ENCODE measurements at regions not wholly inside any gene's neighbourhood (a gene's known extent, or its start where the extent isn't known, plus 50 kb on each side); places are given as distances from the start of the nearest gene placed in this dataset.
"Not testable (repeated sequence)": the region's sequence is repeated elsewhere in the genome, so short reads cannot be mapped to it uniquely, and the experiment has no call there.

DNA sequence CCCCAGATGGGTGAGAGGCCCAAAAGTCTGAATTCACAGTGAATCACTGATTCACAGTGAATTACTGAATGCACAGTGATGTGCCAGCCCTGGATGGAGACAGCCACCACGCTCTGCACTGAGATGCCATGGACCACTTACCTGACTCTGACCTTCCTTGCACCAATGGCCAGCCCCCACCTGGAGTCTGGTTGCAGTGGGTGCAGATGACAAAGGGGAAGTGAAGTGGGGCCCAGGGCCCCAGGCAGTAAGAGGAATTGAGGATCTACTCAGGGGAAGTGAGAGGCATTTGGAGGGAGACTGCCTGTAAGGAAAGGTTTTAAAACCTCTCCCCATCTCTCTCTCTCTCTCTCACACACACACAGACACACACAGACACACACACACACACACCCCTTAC is 412.1 kb downstream of the CYLC2 start:
- no peak for DNase-seq (ENCODE audit: low spot score)

- DNase-seq (ENCODE audit: low spot score) = no peak
These were observed 414.9 kb downstream of the CYLC2 start for GRCh38 chr9:103410059-103410458.

GRCh38 chr9:103427696-103428095 is 432.6 kb downstream of the CYLC2 start:
- no peak for DNase-seq (ENCODE audit: low spot score)

DNA sequence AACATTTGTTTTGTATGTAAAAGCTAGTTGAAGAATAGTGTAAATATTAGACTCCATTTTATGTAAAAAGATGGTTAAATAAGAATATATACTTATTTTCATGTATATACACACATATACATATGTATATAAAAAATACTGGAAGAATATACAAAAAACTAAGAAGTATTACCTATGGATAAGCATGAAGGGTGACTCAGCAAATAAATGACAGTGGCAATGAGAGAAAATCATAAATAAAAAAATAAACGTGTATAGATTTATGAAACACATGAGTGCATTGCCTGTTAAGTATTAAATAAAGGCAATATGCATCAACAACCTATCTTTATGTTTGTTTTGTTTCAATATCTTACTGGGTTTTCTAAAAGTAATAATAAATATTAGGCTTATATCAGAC is 435.3 kb downstream of the CYLC2 start:
- DNase-seq (ENCODE audit: low spot score) = no peak

GRCh38 chr9:103431809-103432208 is 436.7 kb downstream of the CYLC2 start:
- no peak for DNase-seq (ENCODE audit: low spot score)

DNA sequence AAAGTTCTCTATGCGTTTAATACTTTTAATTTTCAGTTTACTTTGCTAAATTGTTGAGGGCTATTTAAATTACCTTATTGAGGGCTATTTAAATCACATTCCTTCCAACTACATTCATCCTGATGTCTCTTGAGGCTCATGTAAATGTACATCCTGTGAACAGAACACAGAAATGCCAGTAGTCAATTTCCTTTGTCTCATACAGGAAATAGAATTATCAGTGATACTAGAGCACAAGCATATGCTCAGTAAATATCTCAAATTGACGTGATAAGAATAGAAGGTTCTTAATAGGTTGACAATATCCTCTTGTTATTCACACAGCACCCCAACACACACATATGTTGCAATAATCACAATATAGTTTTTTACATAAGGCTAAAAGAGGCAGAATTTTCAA is 449.0 kb downstream of the CYLC2 start:
- DNase-seq (ENCODE audit: low spot score) = no peak

DNA sequence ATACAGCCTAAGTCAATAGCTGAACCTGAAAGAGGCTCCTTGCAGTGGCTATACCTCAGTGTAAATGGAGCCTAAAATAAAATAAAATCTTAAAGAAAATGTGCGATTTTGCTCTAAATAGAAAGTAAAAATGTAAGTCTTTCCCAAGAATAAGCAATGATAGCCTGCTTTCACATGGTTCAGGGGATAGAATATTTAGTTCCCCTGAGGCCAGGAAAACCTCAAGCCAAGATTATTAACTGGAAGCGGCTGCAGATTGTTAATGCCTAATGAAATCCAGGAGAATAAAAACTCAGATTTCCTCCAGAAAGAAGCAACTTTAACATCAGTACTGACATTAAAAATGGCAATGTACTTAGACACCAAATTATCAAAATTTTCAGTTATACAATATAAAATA is 463.7 kb downstream of the CYLC2 start:
- DNase-seq (ENCODE audit: low spot score) = no peak

- DNase-seq (ENCODE audit: low spot score) = no peak
These were observed 476.1 kb downstream of the CYLC2 start for GRCh38 chr9:103471241-103471640.

DNA sequence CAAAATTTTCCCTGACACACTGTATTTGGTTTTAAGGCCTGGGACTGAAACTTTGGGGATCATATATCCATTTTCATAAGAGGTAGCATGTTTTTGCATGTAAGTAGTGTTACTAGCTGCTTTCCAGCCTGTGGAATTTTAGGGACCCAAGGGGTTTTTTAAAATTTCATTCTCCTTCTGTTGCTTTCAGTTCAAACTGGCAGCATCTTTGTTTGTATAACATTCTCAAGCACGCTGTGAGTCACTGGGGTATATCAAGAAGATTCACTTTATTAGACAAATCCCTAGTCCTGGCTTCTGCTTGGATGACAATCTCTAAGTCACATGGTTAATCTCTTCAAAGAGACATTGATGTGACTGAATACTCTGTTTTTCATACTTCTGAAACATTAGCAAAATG is 479.0 kb downstream of the CYLC2 start:
- DNase-seq (ENCODE audit: low spot score) = no peak

- DNase-seq (ENCODE audit: low spot score) = no peak
These were observed 488.5 kb downstream of the CYLC2 start for GRCh38 chr9:103483471-103484096.

DNA sequence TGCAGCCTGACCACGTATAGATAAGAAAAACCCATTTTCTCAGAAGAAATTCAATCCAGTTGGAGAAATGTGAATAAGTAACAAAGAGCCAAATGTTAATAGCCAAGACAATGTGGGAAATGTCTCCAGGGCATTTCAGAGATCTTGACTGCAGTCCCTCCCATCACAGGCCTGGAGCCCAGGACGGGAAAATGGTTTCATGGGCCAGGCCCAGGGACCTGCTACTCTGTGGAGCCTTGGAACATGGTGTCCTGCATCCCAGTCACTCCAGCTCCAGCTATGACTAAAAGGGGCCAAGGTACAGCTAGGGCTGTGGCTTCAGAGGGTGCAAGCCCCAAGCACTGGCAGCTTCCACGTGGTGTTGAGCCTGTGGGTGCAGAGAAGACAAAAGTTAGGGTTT is 490.0 kb downstream of the CYLC2 start:
- DNase-seq (ENCODE audit: low spot score) = no peak

DNA sequence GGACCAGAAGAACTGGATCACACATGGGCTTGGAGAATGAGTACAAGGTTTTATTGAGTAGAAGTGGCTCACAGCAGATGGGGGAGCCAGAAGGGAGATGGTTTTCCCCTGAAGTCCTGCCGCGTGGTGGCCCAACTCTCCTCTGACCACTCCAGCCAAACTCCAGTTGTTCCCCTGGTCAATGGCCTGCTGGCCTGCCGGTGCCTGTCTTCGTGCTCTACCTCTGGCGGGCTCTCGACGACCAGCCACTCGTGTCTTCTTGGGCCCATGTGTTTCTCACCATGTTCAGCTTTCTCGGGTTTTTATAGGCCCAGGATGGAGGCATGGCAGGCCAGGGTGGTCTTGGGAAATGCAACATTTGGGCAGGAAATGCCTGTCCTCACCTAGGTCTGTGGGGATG is 519.6 kb downstream of the CYLC2 start:
- DNase-seq (ENCODE audit: low spot score) = no peak

- no peak for DNase-seq (ENCODE audit: low spot score)
These were observed 527.3 kb downstream of the CYLC2 start for GRCh38 chr9:103522409-103522808.

DNA sequence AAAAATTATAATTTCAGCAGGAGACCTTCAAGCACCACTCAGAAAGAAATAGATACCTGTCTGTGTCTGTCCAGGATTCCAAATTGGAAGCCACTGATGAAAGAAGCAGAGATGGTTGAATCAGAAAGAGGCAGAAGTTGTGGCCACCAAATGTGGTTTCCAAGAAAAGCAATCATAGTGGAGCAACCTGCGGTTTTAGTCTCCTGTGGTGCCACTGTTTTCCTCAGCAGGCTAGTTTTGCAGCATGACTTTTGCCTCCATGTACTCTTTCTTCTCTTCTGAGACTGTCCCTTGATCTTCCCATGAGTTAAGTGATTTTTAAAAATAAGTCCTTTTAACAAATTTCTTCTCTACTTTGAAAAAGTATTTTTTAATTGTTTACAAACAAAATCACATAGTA is 535.8 kb downstream of the CYLC2 start:
- DNase-seq (ENCODE audit: low spot score) = no peak

- DNase-seq (ENCODE audit: low spot score) = no peak
These were observed 538.2 kb downstream of the CYLC2 start for GRCh38 chr9:103533318-103533717.

DNA sequence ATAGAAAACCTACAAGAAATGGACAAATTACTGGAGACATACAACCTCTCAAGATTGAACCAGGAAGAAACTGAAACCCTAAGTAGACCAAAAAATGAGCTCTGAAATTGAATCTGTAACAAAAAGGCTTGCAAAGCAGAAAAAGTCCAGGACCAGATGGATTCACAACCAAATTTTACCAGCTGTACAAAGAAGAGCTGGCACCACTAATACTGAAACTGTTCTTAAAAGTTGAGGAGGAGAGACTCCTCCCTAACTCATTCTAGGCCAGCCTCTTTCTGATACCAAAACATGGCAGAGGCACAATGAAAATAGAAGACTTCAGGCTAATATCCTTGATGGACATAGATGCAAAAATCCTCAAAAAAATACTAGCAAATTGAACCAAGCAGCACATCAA is 542.3 kb downstream of the CYLC2 start:
- DNase-seq (ENCODE audit: low spot score) = no peak

GRCh38 chr9:103545260-103545659 is 548.8 kb upstream of the SMC2 start:
- DNase-seq (ENCODE audit: low spot score) = no peak

DNA sequence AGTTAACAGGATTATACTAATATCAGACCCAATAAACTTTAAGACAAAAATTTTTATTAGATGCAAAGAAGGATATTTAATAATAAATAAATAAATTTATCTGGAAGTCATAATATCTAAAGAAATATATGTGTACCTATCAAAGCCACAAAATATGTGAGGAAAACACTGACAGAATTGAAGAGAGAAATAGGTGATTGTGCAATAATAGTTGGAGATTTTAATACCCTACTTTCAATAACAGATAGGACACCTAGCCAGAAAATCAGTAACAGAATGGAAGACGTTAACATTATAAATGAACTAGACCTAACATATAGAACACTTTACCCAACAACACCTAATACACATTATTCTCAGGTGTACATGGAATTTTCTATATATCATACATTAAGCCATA is 541.4 kb upstream of the SMC2 start:
- DNase-seq (ENCODE audit: low spot score) = no peak

DNA sequence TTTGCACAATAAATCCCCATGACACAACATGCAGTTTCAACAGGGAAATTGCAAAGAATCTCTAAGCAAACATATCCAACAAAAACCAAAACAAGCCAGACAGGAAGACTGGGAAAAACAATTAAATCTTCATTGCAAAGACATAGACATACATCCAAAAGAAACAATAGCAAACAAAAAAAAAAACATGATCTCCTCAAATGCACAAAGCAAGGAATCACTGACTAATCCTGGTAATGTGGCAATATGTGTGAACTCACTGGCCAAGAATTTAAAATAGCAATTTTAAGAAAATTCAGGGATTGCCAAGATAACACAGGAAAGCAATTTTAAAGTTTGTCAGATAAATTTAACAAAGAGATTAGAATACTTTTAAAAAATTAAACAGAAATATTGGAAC is 520.1 kb upstream of the SMC2 start:
- DNase-seq (ENCODE audit: low spot score) = no peak

DNA sequence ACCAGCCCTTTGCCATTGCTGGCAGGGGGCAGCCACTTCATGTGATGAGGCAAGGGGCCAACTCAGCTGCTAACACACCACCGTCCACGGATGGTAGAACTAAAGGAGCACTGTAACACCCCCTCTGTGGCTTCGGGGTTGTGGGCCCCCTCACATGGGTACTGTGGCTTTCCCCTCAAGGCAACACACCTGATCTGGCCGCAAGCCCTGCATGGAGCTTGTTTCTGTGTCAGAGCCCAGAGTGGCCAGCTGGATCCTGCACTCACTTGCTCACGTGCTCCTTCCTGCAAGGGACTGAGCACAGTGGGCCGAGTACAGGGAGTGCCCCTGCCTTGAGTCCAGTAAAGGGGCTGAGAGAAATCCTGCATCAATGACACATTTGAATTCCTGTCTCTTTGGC is 507.4 kb upstream of the SMC2 start:
- no peak for DNase-seq (ENCODE audit: low spot score)

DNA sequence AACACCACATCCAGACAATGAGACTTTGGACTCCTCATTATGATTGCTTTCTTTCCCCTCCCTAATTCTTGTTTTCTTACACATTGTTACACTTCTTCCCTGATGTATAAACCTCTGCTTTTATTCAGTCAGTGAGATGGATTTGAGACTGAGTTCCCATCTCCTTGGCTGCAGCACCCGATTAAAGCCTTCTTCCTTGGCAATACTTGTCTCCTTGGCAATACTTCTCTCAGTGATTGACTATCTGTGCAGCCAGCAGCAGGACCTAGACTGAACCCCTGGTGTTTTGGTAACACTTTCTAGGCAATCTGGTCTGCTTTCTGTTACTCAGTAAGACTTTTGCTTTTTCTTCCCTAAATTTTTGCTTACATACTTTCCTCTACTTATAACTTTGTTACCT is 492.8 kb upstream of the SMC2 start:
- DNase-seq (ENCODE audit: low spot score) = no peak

- not testable (repeated sequence) for DNase-seq (ENCODE audit: low spot score)
These were observed 482.2 kb upstream of the SMC2 start for GRCh38 chr9:103611950-103612349.

- DNase-seq (ENCODE audit: low spot score) = no peak
These were observed 478.1 kb upstream of the SMC2 start for GRCh38 chr9:103615994-103616393.

DNA sequence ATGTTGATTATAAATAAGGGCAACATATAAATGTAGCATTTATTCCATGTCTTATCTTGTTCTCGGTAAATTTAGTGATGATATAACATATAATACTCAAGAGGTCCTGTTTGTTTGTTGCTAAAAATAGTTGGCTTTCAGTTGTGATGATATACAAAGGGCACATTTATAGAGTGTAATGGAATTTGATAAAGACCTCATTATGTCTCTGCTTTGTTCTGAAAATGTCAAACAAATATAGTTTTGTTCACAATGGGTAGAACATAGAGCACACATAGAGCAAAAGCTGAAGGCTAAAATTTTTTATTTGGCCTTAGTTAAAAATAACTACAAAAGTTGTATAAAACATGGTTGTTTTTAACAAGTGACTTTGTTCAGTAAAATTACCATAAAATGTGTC is 477.1 kb upstream of the SMC2 start:
- DNase-seq (ENCODE audit: low spot score) = no peak

Data from left forelimb (tissue), 1 donor.